Glutamatergic neuron (in vitro differentiated cells): ENCODE measurements at regions not wholly inside any gene's neighbourhood (a gene's known extent, or its start where the extent isn't known, plus 50 kb on each side); places are given as distances from the start of the nearest gene placed in this dataset.

ENCODE experiments used
- DNase-seq: peaks from one replicate; pipeline ENCODE4 v3.0.0; 2022
- H3K27ac Mint-ChIP-seq: one replicate; pipeline ENCODE4 v1.8.0; 2020; ENCODE audit warnings: mild to moderate bottlenecking, mixed read lengths, inconsistent platforms; ENCODE audit not compliant: unreplicated experiment
- H3K27me3 Mint-ChIP-seq: one replicate; pipeline ENCODE4 v1.8.0; 2020; ENCODE audit warnings: mild to moderate bottlenecking, moderate library complexity, mixed read lengths, inconsistent platforms; ENCODE audit not compliant: unreplicated experiment
- H3K36me3 Mint-ChIP-seq: one replicate; pipeline ENCODE4 v1.8.0; 2020; ENCODE audit warnings: mild to moderate bottlenecking, mixed read lengths, inconsistent platforms; ENCODE audit not compliant: unreplicated experiment
- H3K4me1 Mint-ChIP-seq: one replicate; pipeline ENCODE4 v1.8.0; 2020; ENCODE audit warnings: mild to moderate bottlenecking, low read depth, mixed read lengths, inconsistent platforms; ENCODE audit not compliant: unreplicated experiment
- H3K4me3 Mint-ChIP-seq: one replicate; pipeline ENCODE4 v1.8.0; 2020; ENCODE audit warnings: mild to moderate bottlenecking, mixed read lengths, inconsistent platforms; ENCODE audit not compliant: unreplicated experiment
- H3K9me3 Mint-ChIP-seq: one replicate; pipeline ENCODE4 v1.8.0; 2020; ENCODE audit warnings: mild to moderate bottlenecking, moderate library complexity, mixed read lengths, inconsistent platforms; ENCODE audit not compliant: unreplicated experiment
- TF ChIP-seq, protein P1 (sequence below): fragments of 200-600 bp; sonication (generic); IDR thresholded peaks from one replicate; pipeline ENCODE4 v1.5.0; 2021; ENCODE audit not compliant: partially characterized antibody, unreplicated experiment

DNA sequence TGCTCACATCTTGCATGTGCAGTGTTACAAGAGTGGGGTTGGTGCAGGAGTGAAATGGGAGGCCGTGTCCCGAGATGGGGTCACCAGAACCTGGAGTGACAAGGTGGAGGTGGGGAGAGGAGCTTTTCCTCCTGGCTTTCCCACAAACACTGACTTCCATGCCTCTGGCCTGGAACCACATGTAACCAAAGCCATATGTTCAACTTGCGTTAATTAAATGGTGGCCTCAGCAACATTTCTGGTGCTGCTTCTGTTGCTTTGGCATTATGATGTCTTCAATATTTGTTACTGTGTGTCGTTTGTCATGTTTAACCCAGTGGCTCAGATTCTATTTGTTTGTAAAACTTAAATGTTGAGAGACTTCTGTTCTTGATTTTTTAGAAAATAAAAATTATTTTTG lies 110.2 kb downstream of the VCPKMT start:
- H3K4me3 Mint-ChIP-seq, result no peak overlapping the region
- H3K4me1 Mint-ChIP-seq, result peaks cover 10% of the 10 kb centered on the region
- H3K27me3 Mint-ChIP-seq, result peaks cover 1% of the 10 kb centered on the region
- DNase-seq, result no peak
- no peak overlapping the region for H3K27ac Mint-ChIP-seq
- TF ChIP-seq, protein P1, sequence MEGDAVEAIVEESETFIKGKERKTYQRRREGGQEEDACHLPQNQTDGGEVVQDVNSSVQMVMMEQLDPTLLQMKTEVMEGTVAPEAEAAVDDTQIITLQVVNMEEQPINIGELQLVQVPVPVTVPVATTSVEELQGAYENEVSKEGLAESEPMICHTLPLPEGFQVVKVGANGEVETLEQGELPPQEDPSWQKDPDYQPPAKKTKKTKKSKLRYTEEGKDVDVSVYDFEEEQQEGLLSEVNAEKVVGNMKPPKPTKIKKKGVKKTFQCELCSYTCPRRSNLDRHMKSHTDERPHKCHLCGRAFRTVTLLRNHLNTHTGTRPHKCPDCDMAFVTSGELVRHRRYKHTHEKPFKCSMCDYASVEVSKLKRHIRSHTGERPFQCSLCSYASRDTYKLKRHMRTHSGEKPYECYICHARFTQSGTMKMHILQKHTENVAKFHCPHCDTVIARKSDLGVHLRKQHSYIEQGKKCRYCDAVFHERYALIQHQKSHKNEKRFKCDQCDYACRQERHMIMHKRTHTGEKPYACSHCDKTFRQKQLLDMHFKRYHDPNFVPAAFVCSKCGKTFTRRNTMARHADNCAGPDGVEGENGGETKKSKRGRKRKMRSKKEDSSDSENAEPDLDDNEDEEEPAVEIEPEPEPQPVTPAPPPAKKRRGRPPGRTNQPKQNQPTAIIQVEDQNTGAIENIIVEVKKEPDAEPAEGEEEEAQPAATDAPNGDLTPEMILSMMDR, result no peak
- H3K36me3 Mint-ChIP-seq, result no peaks in the 10 kb centered on the region
- peaks cover 7% of the 10 kb centered on the region for H3K9me3 Mint-ChIP-seq

DNA sequence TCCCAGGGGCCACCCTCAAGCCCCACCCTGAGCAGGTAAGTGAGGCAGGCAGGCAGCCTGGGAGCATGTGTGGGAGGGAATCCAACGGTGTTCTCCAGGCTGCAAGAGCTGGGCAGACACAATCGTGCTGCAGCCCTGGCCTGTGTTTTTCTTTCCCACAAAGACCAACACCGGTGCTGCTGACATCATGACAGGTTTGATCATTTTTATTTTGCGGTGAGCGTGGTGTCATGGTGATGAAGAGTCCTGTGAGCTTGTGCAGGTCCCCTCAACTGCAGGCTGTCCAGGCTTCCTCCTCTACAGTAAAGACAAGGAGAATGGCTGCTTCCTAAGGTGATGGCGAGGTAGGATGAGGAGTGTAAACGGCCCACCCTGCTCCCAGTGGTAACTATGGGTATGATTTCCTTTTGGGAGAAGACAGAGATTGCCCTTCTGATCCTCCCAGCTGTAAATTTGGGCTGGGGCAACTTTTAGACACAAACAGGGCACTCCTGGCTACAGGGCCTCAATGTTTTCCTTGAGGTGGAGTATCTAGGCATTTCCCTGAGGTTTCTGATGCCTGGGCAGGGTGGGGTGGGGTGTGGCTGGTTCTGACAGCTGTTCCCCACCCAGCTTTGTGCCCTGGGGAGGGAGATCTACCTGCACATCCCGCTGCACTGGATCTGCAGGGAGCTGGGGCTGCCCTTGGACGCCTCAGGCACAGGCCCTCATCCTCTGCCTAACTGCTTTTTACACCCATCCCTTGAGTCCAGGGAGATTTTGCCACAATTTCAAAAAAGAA lies 109.1 kb downstream of the VCPKMT start:
- H3K9me3 Mint-ChIP-seq, result peaks cover 6% of the 10 kb centered on the region
- no peak for DNase-seq
- peaks cover 3% of the 10 kb centered on the region for H3K27me3 Mint-ChIP-seq
- no peak overlapping the region for H3K27ac Mint-ChIP-seq
- TF ChIP-seq, protein P1, result no peak
- no peak overlapping the region for H3K4me3 Mint-ChIP-seq
- peaks cover 10% of the 10 kb centered on the region for H3K4me1 Mint-ChIP-seq
- H3K36me3 Mint-ChIP-seq, result no peaks in the 10 kb centered on the region

DNA sequence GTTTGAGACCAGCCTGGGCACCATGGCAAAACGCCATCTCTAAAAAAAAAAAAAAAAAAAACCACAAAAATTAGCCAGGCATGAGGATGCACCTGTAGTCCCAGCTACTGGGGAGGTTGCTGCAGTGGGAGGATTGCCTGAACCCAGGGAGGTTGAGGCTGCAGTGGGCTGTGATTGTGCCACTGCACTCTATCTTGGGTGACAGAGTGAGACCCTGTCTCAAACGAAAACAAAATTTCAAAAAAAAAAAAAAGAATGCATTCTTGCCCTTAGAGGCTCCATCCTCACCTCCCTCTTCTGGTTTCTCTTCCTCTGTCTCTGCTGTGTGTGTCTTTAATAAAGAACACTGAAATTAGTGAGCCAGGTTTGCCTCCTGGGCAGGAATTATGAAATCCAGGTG lies 107.8 kb downstream of the VCPKMT start:
- Mint-ChIP-seq H3K4me1 (peaks cover 10% of the 10 kb centered on the region), H3K27ac (no peak overlapping the region), H3K36me3 (no peaks in the 10 kb centered on the region), H3K9me3 (peaks cover 5% of the 10 kb centered on the region), H3K4me3 (no peak overlapping the region), H3K27me3 (peaks cover 3% of the 10 kb centered on the region)
- DNase-seq, result no peak
- TF ChIP-seq, protein P1, result no peak

DNA sequence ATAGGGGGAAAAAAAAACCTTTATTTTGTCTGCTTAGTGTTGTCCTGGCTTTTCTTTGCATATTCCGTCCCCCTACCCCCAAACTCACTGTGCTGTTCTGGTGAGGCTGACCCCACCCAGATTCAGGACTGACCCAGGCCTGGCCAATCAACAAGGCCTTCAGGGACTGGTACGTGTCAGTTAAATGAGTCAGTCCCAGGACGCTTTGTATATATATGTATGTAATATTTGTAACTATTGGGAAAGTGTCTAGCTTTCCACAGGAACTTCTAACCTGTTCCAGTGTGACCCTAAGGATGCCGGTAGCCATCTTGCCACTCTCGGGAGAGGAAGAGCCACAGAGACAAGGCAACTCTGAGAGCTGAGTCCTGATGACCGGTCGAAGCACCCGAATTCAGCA lies 107.4 kb downstream of the VCPKMT start:
- no peak for DNase-seq
- Mint-ChIP-seq H3K27ac (no peak overlapping the region), H3K27me3 (peaks cover 3% of the 10 kb centered on the region), H3K4me3 (no peak overlapping the region), H3K36me3 (no peaks in the 10 kb centered on the region), H3K4me1 (peaks cover 10% of the 10 kb centered on the region), H3K9me3 (peaks cover 5% of the 10 kb centered on the region)
- TF ChIP-seq, protein P1, result no peak

DNA sequence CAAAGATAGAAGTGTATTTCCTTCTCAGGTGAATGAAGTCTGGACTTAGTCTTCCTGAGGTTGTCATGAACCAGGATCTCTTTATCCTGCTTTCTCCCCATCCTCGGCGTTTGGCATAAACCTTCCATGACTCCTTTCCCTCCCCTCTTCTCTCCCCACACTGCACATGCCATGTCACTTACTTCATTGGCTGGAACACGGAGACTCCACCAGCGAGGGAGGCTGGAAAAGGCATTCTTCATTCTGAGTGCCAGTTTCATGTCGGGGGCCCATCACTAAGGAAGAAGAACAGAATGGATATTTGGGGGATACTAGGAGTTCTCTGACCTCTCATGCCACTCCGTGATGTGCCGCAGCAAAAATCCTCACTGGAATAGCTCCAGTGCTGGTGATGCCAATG lies 105.6 kb downstream of the VCPKMT start:
- Mint-ChIP-seq H3K4me3 (no peak overlapping the region), H3K4me1 (peaks cover 2% of the 10 kb centered on the region)

More for the DNA sequence above, 105.6 kb downstream of the VCPKMT start:
- Mint-ChIP-seq H3K9me3 (peaks cover 2% of the 10 kb centered on the region), H3K36me3 (no peaks in the 10 kb centered on the region), H3K27me3 (peaks cover 3% of the 10 kb centered on the region), H3K27ac (no peak overlapping the region)
- TF ChIP-seq, protein P1, result no peak
- DNase-seq, result no peak
